ENCODE measurements at regions not wholly inside any gene's neighbourhood (a gene's known extent, or its start where the extent isn't known, plus 50 kb on each side); places are given as distances from the start of the nearest gene placed in this dataset.

GRCh38 chr9:119712325-119712724 lies 343.1 kb upstream of the BRINP1 start:
- Histone ChIP-seq H3K27ac (ENCODE audit: low read depth, low read length, poor library complexity, severe bottlenecking) (no peak overlapping the region), H3K4me2 (ENCODE audit: low read length) (no peak overlapping the region), H2AFZ (ENCODE audit: low read length) (no peak overlapping the region), H3K4me1 (ENCODE audit: insufficient read depth, low read length, poor library complexity, severe bottlenecking) (no peaks in the 10 kb centered on the region), H3K9me2 (ENCODE audit: insufficient read depth, low read length) (no peaks in the 10 kb centered on the region), H3K36me3 (ENCODE audit: insufficient read depth, low read length) (no peaks in the 10 kb centered on the region), H4K20me1 (ENCODE audit: insufficient read depth, low read length) (no peaks in the 10 kb centered on the region), H3K9me3 (ENCODE audit: low read length) (no peaks in the 10 kb centered on the region), H3K79me2 (ENCODE audit: insufficient read depth, low read depth, low read length) (no peaks in the 10 kb centered on the region), H3K4me3 (ENCODE audit: low read depth, low read length, poor library complexity, severe bottlenecking) (no peak overlapping the region)
- DNase-seq (ENCODE audit: low spot score): no peak
- CTCF ChIA-PET (ENCODE audit: unreplicated experiment): no interaction called here
- TF ChIP-seq EZH2phosphoT487 (IDR thresholded peaks at IDR 0.05; ENCODE audit: borderline replicate concordance, low read depth, low read length): no peak
- TF ChIP-seq CTCF (conservative IDR thresholded peaks at IDR 0.05; ENCODE audit: low read length): no peak
- intact Hi-C loops (cut with micrococcal nuclease; ENCODE audit: unreplicated experiment): no loop called here
- BruUV-seq (replicated peaks): no TSS peak
- POLR2A ChIA-PET: interaction anchor here (0.7 kb wide), 1 partner anchor 524 kb away, joined by 3 read pairs; no protein-coding TSS in a partner anchor

GRCh38 chr9:119709431-119709830 lies 340.2 kb upstream of the BRINP1 start:
- H3K79me2 ChIP-seq (ENCODE audit: insufficient read depth, low read depth, low read length): no peaks in the 10 kb centered on the region
- H3K9me3 ChIP-seq (ENCODE audit: low read length): no peaks in the 10 kb centered on the region
- intact Hi-C loops (cut with micrococcal nuclease; ENCODE audit: unreplicated experiment): no loop called here
- no peak overlapping the region for H3K27ac ChIP-seq (ENCODE audit: low read depth, low read length, poor library complexity, severe bottlenecking)
- no TSS peak for BruUV-seq (replicated peaks)
- no peak overlapping the region for H3K4me3 ChIP-seq (ENCODE audit: low read depth, low read length, poor library complexity, severe bottlenecking)
- H4K20me1 ChIP-seq (ENCODE audit: insufficient read depth, low read length): no peaks in the 10 kb centered on the region
- H3K9me2 ChIP-seq (ENCODE audit: insufficient read depth, low read length): no peaks in the 10 kb centered on the region
- DNase-seq (ENCODE audit: low spot score): no peak
- H3K4me1 ChIP-seq (ENCODE audit: insufficient read depth, low read length, poor library complexity, severe bottlenecking): no peaks in the 10 kb centered on the region
- no peaks in the 10 kb centered on the region for H3K36me3 ChIP-seq (ENCODE audit: insufficient read depth, low read length)
- ChIA-PET POLR2A (interaction anchor here (0.6 kb wide), 1 partner anchor 51 kb away, joined by 3 read pairs; no protein-coding TSS in a partner anchor), CTCF (ENCODE audit: unreplicated experiment) (no interaction called here)
- no peak overlapping the region for H3K4me2 ChIP-seq (ENCODE audit: low read length)
- TF ChIP-seq EZH2phosphoT487 (IDR thresholded peaks at IDR 0.05; ENCODE audit: borderline replicate concordance, low read depth, low read length) (no peak), CTCF (conservative IDR thresholded peaks at IDR 0.05; ENCODE audit: low read length) (no peak)
- H2AFZ ChIP-seq (ENCODE audit: low read length): no peak overlapping the region

GRCh38 chr9:119707228-119707845 lies 338.1 kb upstream of the BRINP1 start:
- TF ChIP-seq EZH2phosphoT487 (IDR thresholded peaks at IDR 0.05; ENCODE audit: borderline replicate concordance, low read depth, low read length) (no peak), CTCF (conservative IDR thresholded peaks at IDR 0.05; ENCODE audit: low read length) (no peak)
- no peaks in the 10 kb centered on the region for H4K20me1 ChIP-seq (ENCODE audit: insufficient read depth, low read length)
- ChIA-PET POLR2A (no interaction called here), CTCF (ENCODE audit: unreplicated experiment) (no interaction called here)
- H2AFZ ChIP-seq (ENCODE audit: low read length): no peak overlapping the region
- BruUV-seq (replicated peaks): no TSS peak
- no peaks in the 10 kb centered on the region for H3K9me3 ChIP-seq (ENCODE audit: low read length)
- no peak overlapping the region for H3K4me2 ChIP-seq (ENCODE audit: low read length)
- intact Hi-C loops (cut with micrococcal nuclease; ENCODE audit: unreplicated experiment): no loop called here
- H3K4me3 ChIP-seq (ENCODE audit: low read depth, low read length, poor library complexity, severe bottlenecking): no peak overlapping the region
- no peaks in the 10 kb centered on the region for H3K79me2 ChIP-seq (ENCODE audit: insufficient read depth, low read depth, low read length)
- DNase-seq (ENCODE audit: low spot score): no peak
- no peaks in the 10 kb centered on the region for H3K9me2 ChIP-seq (ENCODE audit: insufficient read depth, low read length)
- H3K36me3 ChIP-seq (ENCODE audit: insufficient read depth, low read length): no peaks in the 10 kb centered on the region
- no peaks in the 10 kb centered on the region for H3K4me1 ChIP-seq (ENCODE audit: insufficient read depth, low read length, poor library complexity, severe bottlenecking)
- no peak overlapping the region for H3K27ac ChIP-seq (ENCODE audit: low read depth, low read length, poor library complexity, severe bottlenecking)

Data from OCI-LY7 (cell line).